ENCODE measurements at regions not wholly inside any gene's neighbourhood (a gene's known extent, or its start where the extent isn't known, plus 50 kb on each side); places are given as distances from the start of the nearest gene placed in this dataset.
"Not testable (repeated sequence)": the region's sequence is repeated elsewhere in the genome, so short reads cannot be mapped to it uniquely, and the experiment has no call there.

GRCh38 chr12:13924286-13924685, 57.1 kb downstream of the GRIN2B start:
- DNase-seq (ENCODE audit: low spot score) = no peak

GRCh38 chr12:13918897-13919296, 62.5 kb downstream of the GRIN2B start:
- DNase-seq (ENCODE audit: low spot score) = no peak

GRCh38 chr12:13915096-13915495, 66.3 kb downstream of the GRIN2B start:
- DNase-seq (ENCODE audit: low spot score) = no peak

GRCh38 chr12:13913371-13913770, 68.0 kb downstream of the GRIN2B start:
- no peak for DNase-seq (ENCODE audit: low spot score)

GRCh38 chr12:13911756-13912554, 69.4 kb downstream of the GRIN2B start:
- DNase-seq (ENCODE audit: low spot score) = no peak

- no peak for DNase-seq (ENCODE audit: low spot score)
These were observed 75.6 kb downstream of the GRIN2B start for GRCh38 chr12:13905794-13906193.

GRCh38 chr12:13900718-13901117, 80.7 kb downstream of the GRIN2B start:
- DNase-seq (ENCODE audit: low spot score) = no peak

- DNase-seq (ENCODE audit: low spot score) = not testable (repeated sequence)
These were observed 83.0 kb downstream of the GRIN2B start for GRCh38 chr12:13898387-13898786.

GRCh38 chr12:13897811-13898210, 83.6 kb downstream of the GRIN2B start:
- no peak for DNase-seq (ENCODE audit: low spot score)

GRCh38 chr12:13896063-13896626, 85.3 kb downstream of the GRIN2B start:
- peak; percentile 14 for DNase-seq (ENCODE audit: low spot score)

- DNase-seq (ENCODE audit: low spot score) = no peak
These were observed 89.5 kb downstream of the GRIN2B start for GRCh38 chr12:13891902-13892301.

GRCh38 chr12:13890943-13891342, 90.5 kb downstream of the GRIN2B start:
- DNase-seq (ENCODE audit: low spot score) = no peak

GRCh38 chr12:13887779-13888388, 93.5 kb downstream of the GRIN2B start:
- no peak for DNase-seq (ENCODE audit: low spot score)

GRCh38 chr12:13882176-13882575, 99.2 kb downstream of the GRIN2B start:
- DNase-seq (ENCODE audit: low spot score) = no peak

- no peak for DNase-seq (ENCODE audit: low spot score)
These were observed 100.8 kb downstream of the GRIN2B start for GRCh38 chr12:13880613-13881012.

GRCh38 chr12:13875744-13876143, 105.7 kb downstream of the GRIN2B start:
- no peak for DNase-seq (ENCODE audit: low spot score)

GRCh38 chr12:13870255-13870654, 111.1 kb downstream of the GRIN2B start:
- DNase-seq (ENCODE audit: low spot score) = no peak

GRCh38 chr12:13864081-13864673, 117.2 kb downstream of the GRIN2B start:
- DNase-seq (ENCODE audit: low spot score) = peak; percentile 78

GRCh38 chr12:13857750-13858149, 123.7 kb downstream of the GRIN2B start:
- DNase-seq (ENCODE audit: low spot score) = no peak

- no peak for DNase-seq (ENCODE audit: low spot score)
These were observed 127.9 kb downstream of the GRIN2B start for GRCh38 chr12:13853471-13853870.

GRCh38 chr12:13851828-13852227, 129.6 kb downstream of the GRIN2B start:
- no peak for DNase-seq (ENCODE audit: low spot score)

GRCh38 chr12:13849456-13849855, 131.9 kb downstream of the GRIN2B start:
- no peak for DNase-seq (ENCODE audit: low spot score)

- no peak for DNase-seq (ENCODE audit: low spot score)
These were observed 137.6 kb downstream of the GRIN2B start for GRCh38 chr12:13843841-13844240.

All from pons (tissue), 1 donor.